ENCODE measurements at regions not wholly inside any gene's neighbourhood (a gene's known extent, or its start where the extent isn't known, plus 50 kb on each side); places are given as distances from the start of the nearest gene placed in this dataset.

DNA sequence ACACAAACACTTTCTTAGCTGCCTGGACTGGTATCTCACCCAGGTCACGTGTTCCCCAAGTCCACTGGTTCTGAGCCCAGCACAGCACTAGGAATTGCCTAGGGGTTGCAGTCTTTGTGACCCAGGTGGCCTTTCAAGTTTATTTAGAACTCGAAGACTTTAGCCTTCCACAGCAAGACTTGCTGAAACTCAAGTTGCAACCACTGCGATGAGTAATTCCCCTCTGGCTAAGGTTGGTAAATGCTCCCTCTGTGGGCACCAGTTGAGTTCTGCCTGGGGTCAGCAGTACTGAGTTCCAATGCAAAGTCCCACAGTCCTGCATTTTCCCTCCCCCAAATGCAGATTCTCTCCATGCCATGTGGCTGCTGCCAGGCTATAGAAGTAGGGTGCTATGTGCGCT lies 77.6 kb upstream of the MOCS1 start:
- TF ChIP-seq, protein P1, sequence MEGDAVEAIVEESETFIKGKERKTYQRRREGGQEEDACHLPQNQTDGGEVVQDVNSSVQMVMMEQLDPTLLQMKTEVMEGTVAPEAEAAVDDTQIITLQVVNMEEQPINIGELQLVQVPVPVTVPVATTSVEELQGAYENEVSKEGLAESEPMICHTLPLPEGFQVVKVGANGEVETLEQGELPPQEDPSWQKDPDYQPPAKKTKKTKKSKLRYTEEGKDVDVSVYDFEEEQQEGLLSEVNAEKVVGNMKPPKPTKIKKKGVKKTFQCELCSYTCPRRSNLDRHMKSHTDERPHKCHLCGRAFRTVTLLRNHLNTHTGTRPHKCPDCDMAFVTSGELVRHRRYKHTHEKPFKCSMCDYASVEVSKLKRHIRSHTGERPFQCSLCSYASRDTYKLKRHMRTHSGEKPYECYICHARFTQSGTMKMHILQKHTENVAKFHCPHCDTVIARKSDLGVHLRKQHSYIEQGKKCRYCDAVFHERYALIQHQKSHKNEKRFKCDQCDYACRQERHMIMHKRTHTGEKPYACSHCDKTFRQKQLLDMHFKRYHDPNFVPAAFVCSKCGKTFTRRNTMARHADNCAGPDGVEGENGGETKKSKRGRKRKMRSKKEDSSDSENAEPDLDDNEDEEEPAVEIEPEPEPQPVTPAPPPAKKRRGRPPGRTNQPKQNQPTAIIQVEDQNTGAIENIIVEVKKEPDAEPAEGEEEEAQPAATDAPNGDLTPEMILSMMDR (IDR thresholded peaks at IDR 0.05) = no peak
- intact Hi-C loops (cut with DNase I) = no loop called here
- no peaks in the 10 kb centered on the region for H3K4me1 ChIP-seq

DNA sequence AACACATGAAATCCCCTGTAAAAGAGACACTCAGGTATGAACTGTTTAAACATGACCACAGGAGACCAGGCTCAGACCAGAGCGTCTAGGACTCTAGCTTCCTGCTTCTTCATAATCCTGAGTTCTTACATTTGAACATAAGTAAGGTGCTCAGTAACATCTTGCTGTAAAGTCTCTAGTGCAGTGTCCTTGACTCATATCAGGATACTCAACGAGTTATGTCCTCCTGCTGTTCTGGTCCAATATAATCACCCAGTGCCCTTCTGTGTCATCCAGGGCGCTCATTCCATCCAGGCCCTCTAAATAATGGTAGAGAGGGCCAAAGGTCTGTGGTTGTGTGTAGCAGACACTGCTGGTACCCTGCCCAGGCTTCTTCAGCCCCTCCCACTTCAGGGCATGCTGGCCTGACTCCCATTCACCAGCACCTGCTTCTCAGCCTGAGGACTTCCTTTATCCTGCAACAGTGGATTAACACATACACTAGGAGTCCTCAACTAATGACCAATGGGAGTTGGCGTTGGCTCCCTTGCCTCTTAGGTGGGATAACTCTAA lies 66.8 kb upstream of the MOCS1 start:
- no peaks in the 10 kb centered on the region for H3K36me3 ChIP-seq
- no peaks in the 10 kb centered on the region for H3K27me3 ChIP-seq
- H3K4me1 ChIP-seq = no peaks in the 10 kb centered on the region
- no peak for DNase-seq
- no peak overlapping the region for H3K4me3 ChIP-seq
- TF ChIP-seq, protein P1 (IDR thresholded peaks at IDR 0.05) = no peak
- ATAC-seq = no peak
- H3K9me3 ChIP-seq = peaks cover 0 to 32% of the 10 kb centered on the region in 2 donors
- intact Hi-C loops (cut with DNase I) = no loop called here
- no peak overlapping the region for H3K27ac ChIP-seq

More for the DNA sequence above, 77.6 kb upstream of the MOCS1 start:
- Histone ChIP-seq H3K9me3 (peaks cover 0 to 9% of the 10 kb centered on the region in 2 donors), H3K27ac (no peak overlapping the region), H3K36me3 (no peaks in the 10 kb centered on the region), H3K27me3 (no peaks in the 10 kb centered on the region), H3K4me3 (no peak overlapping the region)
- DNase-seq = no peak
- ATAC-seq = no peak

DNA sequence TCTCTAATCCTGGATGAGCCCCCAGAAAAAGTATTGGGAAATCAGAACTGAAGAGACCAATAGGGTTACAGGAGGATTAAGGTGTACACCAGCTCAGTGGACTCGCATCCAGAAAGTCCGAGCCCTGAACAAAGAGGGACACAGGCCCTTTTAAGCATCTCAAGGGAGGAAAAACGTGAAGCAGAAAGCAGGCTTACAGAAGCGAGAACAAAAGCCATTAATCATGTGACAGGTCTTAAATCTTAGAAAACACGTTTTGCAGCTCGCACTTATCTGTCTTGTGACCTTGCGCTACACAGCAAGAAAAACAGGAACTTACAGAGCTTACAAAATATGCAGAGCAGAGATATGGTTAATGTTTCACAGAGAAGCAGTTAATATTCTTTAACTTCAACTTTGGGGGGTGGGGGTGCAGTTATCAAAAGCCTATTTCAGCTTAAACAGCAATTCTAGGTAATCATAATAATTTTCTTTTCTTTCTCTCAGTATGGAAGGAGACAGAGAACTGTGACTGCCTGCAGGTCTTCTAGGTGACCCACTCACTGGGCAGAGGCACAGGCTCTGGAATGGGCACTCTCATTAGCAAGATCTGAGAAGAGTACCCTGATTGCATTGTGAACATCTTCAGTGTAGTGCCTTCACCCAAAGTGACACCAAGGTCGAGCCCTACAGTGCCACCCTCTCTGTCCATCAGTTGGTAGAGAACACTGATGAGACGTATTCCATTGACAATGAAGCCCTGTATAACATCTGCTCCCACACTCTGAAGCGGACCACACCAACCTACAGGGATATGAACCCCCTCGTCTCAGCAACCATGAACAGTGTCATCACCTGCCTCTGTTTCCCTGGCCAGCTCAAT lies 65.0 kb upstream of the MOCS1 start:
- Histone ChIP-seq H3K9me3 (peaks cover 0 to 36% of the 10 kb centered on the region in 2 donors), H3K36me3 (no peaks in the 10 kb centered on the region), H3K4me3 (no peak overlapping the region), H3K27me3 (no peaks in the 10 kb centered on the region), H3K27ac (no peak overlapping the region), H3K4me1 (no peaks in the 10 kb centered on the region)
- TF ChIP-seq, protein P1 (IDR thresholded peaks at IDR 0.05) = no peak
- ATAC-seq = no peak
- no peak for DNase-seq
- intact Hi-C loops (cut with DNase I) = no loop called here

DNA sequence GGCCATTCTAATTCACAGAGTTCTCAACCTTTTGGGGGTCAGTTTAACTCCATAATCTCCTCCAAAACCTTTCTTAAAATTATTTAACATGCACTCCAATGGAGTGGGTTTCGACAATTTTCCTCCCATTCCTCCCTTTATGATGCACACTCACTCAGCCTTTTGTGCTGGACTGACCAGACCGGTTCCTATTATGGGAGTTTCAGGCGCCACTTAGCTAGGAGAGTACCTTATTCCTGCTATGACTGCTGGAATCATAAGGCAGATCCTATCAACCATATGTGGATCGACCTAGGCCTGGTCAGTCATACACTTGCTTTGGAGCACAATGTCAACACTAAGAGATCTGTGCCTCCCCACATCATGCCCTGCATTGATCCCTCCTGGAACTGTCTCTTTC lies 63.9 kb upstream of the MOCS1 start:
- H3K4me1 ChIP-seq = no peaks in the 10 kb centered on the region
- ATAC-seq = no peak
- no peak for DNase-seq

GRCh38 chr6:39997101-39997635 lies 62.9 kb upstream of the MOCS1 start:
- Histone ChIP-seq H3K4me3 (no peak overlapping the region), H3K4me1 (no peaks in the 10 kb centered on the region), H3K27ac (no peak overlapping the region), H3K36me3 (no peaks in the 10 kb centered on the region), H3K27me3 (no peaks in the 10 kb centered on the region), H3K9me3 (peaks cover 0 to 57% of the 10 kb centered on the region in 2 donors)
- intact Hi-C loops (cut with DNase I) = no loop called here
- DNase-seq (no peak), ATAC-seq (no peak)
- TF ChIP-seq, protein P1 (IDR thresholded peaks at IDR 0.05) = no peak

More for the DNA sequence above, 63.9 kb upstream of the MOCS1 start:
- H3K27ac ChIP-seq = no peak overlapping the region
- H3K27me3 ChIP-seq = no peaks in the 10 kb centered on the region
- H3K4me3 ChIP-seq = no peak overlapping the region
- TF ChIP-seq, protein P1 (IDR thresholded peaks at IDR 0.05) = no peak
- intact Hi-C loops (cut with DNase I) = no loop called here
- H3K36me3 ChIP-seq = no peaks in the 10 kb centered on the region
- H3K9me3 ChIP-seq = peaks cover 0 to 48% of the 10 kb centered on the region in 2 donors
